ENCODE measurements at regions not wholly inside any gene's neighbourhood (a gene's known extent, or its start where the extent isn't known, plus 50 kb on each side); places are given as distances from the start of the nearest gene placed in this dataset.

DNA sequence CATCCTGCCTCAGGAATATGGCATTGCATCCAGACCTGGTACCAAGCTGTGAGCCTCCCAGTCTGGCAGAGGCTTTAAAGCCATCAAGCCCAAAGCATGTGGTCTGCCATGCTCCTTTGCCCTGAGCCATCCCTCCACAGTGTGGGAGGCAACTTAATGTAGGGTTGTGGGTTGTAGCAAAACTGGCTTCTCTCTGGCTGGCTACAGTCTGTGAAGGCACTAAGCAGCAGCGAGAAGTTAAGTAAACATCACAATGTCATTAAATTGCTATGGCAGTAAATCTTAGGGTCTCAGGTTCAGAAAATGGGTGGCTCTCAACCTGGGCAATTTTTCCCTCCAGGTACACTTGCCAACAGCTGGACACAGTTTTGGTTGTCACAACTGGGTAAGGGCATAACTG, 472.9 kb downstream of the PREX1 start:
- POLR2A ChIA-PET = no interaction called here
- Mint-ChIP-seq H3K4me3 (no peak overlapping the region), H3K27ac (no peak overlapping the region), H3K4me1 (no peaks in the 10 kb centered on the region), H3K27me3 (ENCODE audit: low read depth) (no peaks in the 10 kb centered on the region), H3K36me3 (peaks cover 9% of the 10 kb centered on the region), H3K9me3 (peaks cover 43% of the 10 kb centered on the region)
- ATAC-seq (no peak), DNase-seq (ENCODE audit: low spot score) (no peak)
- TF ChIP-seq PREB (CRISPR knock-in tag; IDR thresholded peaks at IDR 0.05; ENCODE audit: borderline replicate concordance) (no peak), ZBTB21 (CRISPR knock-in tag; IDR thresholded peaks at IDR 0.05; ENCODE audit: borderline replicate concordance) (no peak), TEAD4 (CRISPR knock-in tag; IDR thresholded peaks at IDR 0.05) (no peak)
- TF ChIP-seq, protein P1, sequence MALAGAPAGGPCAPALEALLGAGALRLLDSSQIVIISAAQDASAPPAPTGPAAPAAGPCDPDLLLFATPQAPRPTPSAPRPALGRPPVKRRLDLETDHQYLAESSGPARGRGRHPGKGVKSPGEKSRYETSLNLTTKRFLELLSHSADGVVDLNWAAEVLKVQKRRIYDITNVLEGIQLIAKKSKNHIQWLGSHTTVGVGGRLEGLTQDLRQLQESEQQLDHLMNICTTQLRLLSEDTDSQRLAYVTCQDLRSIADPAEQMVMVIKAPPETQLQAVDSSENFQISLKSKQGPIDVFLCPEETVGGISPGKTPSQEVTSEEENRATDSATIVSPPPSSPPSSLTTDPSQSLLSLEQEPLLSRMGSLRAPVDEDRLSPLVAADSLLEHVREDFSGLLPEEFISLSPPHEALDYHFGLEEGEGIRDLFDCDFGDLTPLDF (CRISPR knock-in tag; IDR thresholded peaks at IDR 0.05) = no peak
- CTCF ChIA-PET = interaction anchor here (2.1 kb wide), 1 partner anchor 266 kb away, joined by 7 read pairs; no protein-coding TSS in a partner anchor

- ChIA-PET CTCF (interaction anchor here (2.1 kb wide), 1 partner anchor 266 kb away, joined by 7 read pairs; no protein-coding TSS in a partner anchor), POLR2A (interaction anchor here (0.6 kb wide), 1 partner anchor 37 kb away, joined by 3 read pairs; no protein-coding TSS in a partner anchor)
- no peak for DNase-seq (ENCODE audit: low spot score)
- TF ChIP-seq, protein P2, sequence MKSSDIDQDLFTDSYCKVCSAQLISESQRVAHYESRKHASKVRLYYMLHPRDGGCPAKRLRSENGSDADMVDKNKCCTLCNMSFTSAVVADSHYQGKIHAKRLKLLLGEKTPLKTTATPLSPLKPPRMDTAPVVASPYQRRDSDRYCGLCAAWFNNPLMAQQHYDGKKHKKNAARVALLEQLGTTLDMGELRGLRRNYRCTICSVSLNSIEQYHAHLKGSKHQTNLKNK (CRISPR knock-in tag; IDR thresholded peaks at IDR 0.05) = no peak
- TF ChIP-seq ETV6 (CRISPR knock-in tag; IDR thresholded peaks at IDR 0.05) (no peak), NR2C2 (CRISPR knock-in tag; IDR thresholded peaks at IDR 0.05) (no peak), ZNF263 (CRISPR knock-in tag; IDR thresholded peaks at IDR 0.05; ENCODE audit: low read depth) (no peak), TCF7 (CRISPR knock-in tag; IDR thresholded peaks at IDR 0.05; ENCODE audit: low read depth) (no peak), EMX1 (CRISPR knock-in tag; IDR thresholded peaks at IDR 0.05) (no peak), ZNF138 (CRISPR knock-in tag; conservative IDR thresholded peaks at IDR 0.05) (no peak), SP1 (CRISPR knock-in tag; conservative IDR thresholded peaks at IDR 0.05) (no peak), ESRRA (CRISPR knock-in tag; IDR thresholded peaks at IDR 0.05; ENCODE audit: borderline replicate concordance) (no peak), FOXJ3 (CRISPR knock-in tag; IDR thresholded peaks at IDR 0.05; ENCODE audit: borderline replicate concordance) (no peak), ZNF396 (CRISPR knock-in tag; IDR thresholded peaks at IDR 0.05; ENCODE audit: borderline replicate concordance) (no peak), NFYB (CRISPR knock-in tag; conservative IDR thresholded peaks at IDR 0.05; ENCODE audit: low read depth) (no peak), GTF2I (CRISPR knock-in tag; conservative IDR thresholded peaks at IDR 0.05) (no peak), ARID4B (CRISPR knock-in tag; IDR thresholded peaks at IDR 0.05; ENCODE audit: borderline replicate concordance) (no peak), OVOL2 (CRISPR knock-in tag; IDR thresholded peaks at IDR 0.05; ENCODE audit: borderline replicate concordance) (no peak)
- TF ChIP-seq, protein P3, sequence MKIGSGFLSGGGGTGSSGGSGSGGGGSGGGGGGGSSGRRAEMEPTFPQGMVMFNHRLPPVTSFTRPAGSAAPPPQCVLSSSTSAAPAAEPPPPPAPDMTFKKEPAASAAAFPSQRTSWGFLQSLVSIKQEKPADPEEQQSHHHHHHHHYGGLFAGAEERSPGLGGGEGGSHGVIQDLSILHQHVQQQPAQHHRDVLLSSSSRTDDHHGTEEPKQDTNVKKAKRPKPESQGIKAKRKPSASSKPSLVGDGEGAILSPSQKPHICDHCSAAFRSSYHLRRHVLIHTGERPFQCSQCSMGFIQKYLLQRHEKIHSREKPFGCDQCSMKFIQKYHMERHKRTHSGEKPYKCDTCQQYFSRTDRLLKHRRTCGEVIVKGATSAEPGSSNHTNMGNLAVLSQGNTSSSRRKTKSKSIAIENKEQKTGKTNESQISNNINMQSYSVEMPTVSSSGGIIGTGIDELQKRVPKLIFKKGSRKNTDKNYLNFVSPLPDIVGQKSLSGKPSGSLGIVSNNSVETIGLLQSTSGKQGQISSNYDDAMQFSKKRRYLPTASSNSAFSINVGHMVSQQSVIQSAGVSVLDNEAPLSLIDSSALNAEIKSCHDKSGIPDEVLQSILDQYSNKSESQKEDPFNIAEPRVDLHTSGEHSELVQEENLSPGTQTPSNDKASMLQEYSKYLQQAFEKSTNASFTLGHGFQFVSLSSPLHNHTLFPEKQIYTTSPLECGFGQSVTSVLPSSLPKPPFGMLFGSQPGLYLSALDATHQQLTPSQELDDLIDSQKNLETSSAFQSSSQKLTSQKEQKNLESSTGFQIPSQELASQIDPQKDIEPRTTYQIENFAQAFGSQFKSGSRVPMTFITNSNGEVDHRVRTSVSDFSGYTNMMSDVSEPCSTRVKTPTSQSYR (CRISPR knock-in tag; IDR thresholded peaks at IDR 0.05) = no peak
- TF ChIP-seq, protein P1 (CRISPR knock-in tag; IDR thresholded peaks at IDR 0.05) = no peak
- no peak for ATAC-seq
- no peaks in the 10 kb centered on the region for H3K27me3 Mint-ChIP-seq (ENCODE audit: low read depth)
- peaks cover 9% of the 10 kb centered on the region for H3K36me3 Mint-ChIP-seq
- H3K4me3 Mint-ChIP-seq = no peak overlapping the region
- H3K27ac Mint-ChIP-seq = no peak overlapping the region
- no peaks in the 10 kb centered on the region for H3K4me1 Mint-ChIP-seq
- peaks cover 43% of the 10 kb centered on the region for H3K9me3 Mint-ChIP-seq
Observed at GRCh38 chr20:48354320-48354876, 473.4 kb downstream of the PREX1 start.
